SHP77 treated with DMSO at 0.1 percent for 48 hours (cell line): ENCODE measurements at regions not wholly inside any gene's neighbourhood (a gene's known extent, or its start where the extent isn't known, plus 50 kb on each side); places are given as distances from the start of the nearest gene placed in this dataset.
"Not testable (repeated sequence)": the region's sequence is repeated elsewhere in the genome, so short reads cannot be mapped to it uniquely, and the experiment has no call there.

ENCODE experiments used
- DNase-seq: peaks from one replicate; lab custom pipeline; 2025; lab: John Stamatoyannopoulos, UW

GRCh38 chr2:236348279-236348678, 84.1 kb upstream of the ASB18 start:
- DNase-seq: no peak

- DNase-seq: no peak
These were observed 84.8 kb upstream of the ASB18 start for GRCh38 chr2:236348976-236349375.

GRCh38 chr2:236350426-236350825, 86.2 kb upstream of the ASB18 start:
- no peak for DNase-seq

GRCh38 chr2:236351966-236352525, 87.8 kb upstream of the ASB18 start:
- DNase-seq: no peak

GRCh38 chr2:236352761-236353593, 88.8 kb upstream of the ASB18 start:
- no peak for DNase-seq

- DNase-seq: no peak
These were observed 89.4 kb upstream of the ASB18 start for GRCh38 chr2:236353594-236353942.

GRCh38 chr2:236354056-236354940, 90.1 kb upstream of the ASB18 start:
- DNase-seq: no peak

- DNase-seq: no peak
These were observed 90.9 kb upstream of the ASB18 start for GRCh38 chr2:236354973-236355595.

- DNase-seq: no peak
These were observed 91.7 kb upstream of the ASB18 start for GRCh38 chr2:236355911-236356310.

- DNase-seq: not testable (repeated sequence)
These were observed 92.1 kb upstream of the ASB18 start for GRCh38 chr2:236356321-236356720.

- not testable (repeated sequence) for DNase-seq
These were observed 94.3 kb upstream of the ASB18 start for GRCh38 chr2:236358482-236358881.

- DNase-seq: no peak
These were observed 95.3 kb upstream of the ASB18 start for GRCh38 chr2:236359426-236360045.

GRCh38 chr2:236360496-236360895, 96.3 kb upstream of the ASB18 start:
- no peak for DNase-seq

- no peak for DNase-seq
These were observed 99.6 kb upstream of the ASB18 start for GRCh38 chr2:236363711-236364277.

- DNase-seq: no peak
These were observed 101.2 kb upstream of the ASB18 start for GRCh38 chr2:236365258-236366048.

- no peak for DNase-seq
These were observed 101.8 kb upstream of the ASB18 start for GRCh38 chr2:236366049-236366387.

- DNase-seq: no peak
These were observed 102.2 kb upstream of the ASB18 start for GRCh38 chr2:236366397-236366796.

- DNase-seq: no peak
These were observed 103.5 kb upstream of the ASB18 start for GRCh38 chr2:236367506-236368289.

- DNase-seq: no peak
These were observed 105.5 kb upstream of the ASB18 start for GRCh38 chr2:236369661-236370062.

GRCh38 chr2:236370847-236371409, 106.7 kb upstream of the ASB18 start:
- no peak for DNase-seq
